ELR (cell line): ENCODE measurements at regions not wholly inside any gene's neighbourhood (a gene's known extent, or its start where the extent isn't known, plus 50 kb on each side); places are given as distances from the start of the nearest gene placed in this dataset.
"Not testable (repeated sequence)": the region's sequence is repeated elsewhere in the genome, so short reads cannot be mapped to it uniquely, and the experiment has no call there.

ENCODE experiments used
- DNase-seq: peaks from one replicate; pipeline ENCODE4 v3.0.0-alpha.2; 2015; ENCODE audit warnings: low read depth

DNA sequence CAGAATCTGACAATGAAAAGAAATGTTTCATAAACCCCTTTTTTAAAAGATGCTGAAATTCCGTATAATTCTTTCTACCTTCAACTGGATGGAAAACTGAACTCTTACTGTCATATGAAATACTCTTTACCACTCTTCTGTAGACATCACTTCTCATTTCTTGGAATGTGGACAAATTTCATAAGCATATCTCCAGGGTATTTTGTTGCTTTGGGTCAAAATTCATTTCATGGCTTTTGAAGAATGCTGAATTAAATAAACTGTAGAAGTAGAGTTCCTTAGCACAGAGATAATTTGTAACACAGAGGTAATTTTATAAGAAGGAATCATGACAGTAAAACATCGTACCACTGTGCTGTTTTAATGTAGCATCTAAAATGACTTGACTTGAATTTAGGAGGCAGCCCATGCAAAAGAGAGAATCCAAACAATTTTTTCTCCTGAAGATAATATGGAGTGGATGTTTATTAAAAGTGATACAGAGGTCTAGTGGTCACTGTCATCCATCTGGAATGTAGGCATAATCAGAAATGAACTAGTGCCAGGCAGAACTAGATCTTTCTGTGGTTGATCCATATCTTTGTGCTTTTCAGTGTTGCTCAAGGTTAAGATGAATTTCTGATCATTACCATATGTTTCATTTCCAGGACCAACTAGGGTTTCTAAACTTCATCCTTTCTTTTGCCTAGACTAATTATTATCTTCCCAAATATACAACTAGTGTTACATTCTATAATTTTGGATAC, 492.0 kb downstream of the KIF20B start:
- DNase-seq, result peak; percentile 48

GRCh38 chr10:90195288-90195840, 494.0 kb downstream of the KIF20B start:
- DNase-seq, result no peak

DNA sequence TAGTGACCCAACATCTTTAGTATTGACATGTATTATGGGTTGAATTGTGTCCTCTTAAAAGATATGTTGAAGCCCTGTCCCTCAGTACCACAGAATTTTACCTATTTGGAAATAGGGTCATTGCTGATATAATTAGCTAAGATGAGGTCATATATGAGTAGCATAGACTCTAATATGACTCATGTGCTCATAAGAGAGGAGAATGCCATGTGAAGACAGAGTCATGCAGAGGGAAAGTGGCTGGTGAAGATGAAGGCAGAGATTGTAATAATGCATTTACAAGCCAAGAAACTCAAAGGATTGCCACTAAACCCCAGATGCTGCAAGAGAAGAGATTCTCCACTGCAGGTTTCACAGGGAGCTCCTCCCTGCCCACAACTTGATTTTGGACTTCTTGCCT, 496.4 kb downstream of the KIF20B start:
- peak; percentile 59 for DNase-seq

DNA sequence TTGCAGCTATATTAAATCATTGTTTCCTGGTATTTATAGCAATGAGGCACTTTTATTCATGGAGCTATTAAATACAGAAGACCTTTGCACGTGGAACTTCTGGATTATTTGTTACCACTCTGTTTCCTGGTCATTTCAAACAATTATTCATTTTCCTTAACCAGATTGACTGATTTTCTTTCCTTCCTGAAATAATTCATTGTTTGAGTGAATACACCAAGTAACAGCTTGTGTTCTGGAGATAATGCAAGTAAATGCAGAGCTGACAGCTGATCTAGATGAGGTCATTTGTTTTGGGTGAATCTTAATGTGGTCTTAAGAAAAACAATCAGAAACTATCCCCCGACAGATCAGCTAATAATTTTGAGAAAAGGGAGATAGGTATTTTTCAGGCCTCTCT, 497.7 kb downstream of the KIF20B start:
- DNase-seq, result no peak

GRCh38 chr10:90199513-90199912, 498.1 kb downstream of the KIF20B start:
- no peak for DNase-seq

DNA sequence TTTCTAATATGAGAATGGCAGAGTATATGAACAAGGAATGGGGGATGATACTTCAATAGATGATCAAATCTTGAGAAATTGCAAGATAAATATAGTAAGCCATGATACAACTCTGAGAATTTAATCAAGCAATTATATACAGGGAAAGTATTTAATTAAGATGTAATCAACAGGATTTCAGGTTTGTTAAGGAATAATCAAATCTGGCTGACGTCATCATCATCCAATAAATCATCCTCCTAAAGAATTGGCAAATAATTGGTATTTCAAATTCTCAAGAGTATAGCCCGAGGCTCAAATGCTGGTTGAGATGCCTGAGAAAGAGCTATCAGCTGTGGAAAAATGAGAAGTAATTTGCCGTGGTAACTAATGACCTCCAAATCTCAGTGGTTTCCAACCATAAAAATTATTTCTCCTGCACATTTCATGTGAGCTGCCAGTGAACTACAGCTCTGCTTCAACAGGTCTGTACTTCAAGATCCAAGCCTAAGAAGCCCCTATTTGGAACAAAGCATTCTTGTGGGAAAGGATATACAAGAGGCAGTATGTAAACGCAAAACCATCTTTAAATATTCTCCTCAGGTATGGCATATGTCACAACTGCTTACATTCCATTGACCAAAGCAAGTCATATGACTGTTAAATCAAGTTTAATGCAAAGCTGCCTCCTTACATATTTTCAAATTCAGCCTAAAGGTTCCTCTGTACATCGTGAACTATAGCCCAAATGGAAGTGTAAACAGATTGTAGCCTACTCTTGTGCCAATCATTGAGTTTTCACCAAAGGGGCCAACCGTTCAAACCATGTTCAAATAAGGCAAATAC, 503.0 kb downstream of the KIF20B start:
- no peak for DNase-seq

- peak; percentile 40 for DNase-seq
Measured at GRCh38 chr10:90204956-90205314, 503.5 kb downstream of the KIF20B start.

DNA sequence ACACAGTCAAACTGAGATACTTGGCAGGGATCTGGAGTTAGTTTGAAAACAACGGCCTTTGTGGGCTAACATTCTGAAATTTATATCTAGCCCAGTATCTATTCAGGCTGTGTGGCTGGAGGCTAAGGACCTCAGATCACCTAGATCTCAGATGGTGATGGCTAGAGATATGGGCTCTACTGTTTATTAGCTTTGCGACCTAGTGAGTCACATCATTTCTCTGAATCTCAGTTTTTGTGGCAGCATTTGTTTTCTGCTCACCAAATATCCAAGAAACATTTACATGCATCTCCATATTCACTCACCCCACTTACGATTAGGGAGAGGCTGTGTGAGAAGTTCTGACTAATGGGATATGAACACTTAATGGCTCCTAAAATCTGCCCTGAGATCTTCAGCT, 503.9 kb downstream of the KIF20B start:
- DNase-seq, result peak; percentile 4

DNA sequence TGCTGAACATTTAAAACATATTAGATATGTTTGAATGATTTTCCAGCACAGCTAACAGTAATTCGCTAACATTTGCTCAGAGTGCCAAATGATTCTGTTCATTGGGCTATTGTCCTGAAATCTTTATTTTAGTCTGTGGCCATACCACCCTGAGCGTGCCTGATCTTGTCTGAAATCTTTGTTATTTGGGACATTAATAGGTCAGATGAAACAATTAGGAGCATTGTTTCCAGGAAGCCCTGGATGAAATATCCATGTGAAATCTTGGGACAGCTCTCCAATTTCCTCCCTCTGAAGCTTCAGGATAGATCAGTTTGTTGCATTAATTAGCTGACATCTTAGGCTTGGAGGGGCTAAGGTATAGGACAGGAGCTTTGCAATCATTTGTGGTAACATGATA, 512.0 kb downstream of the KIF20B start:
- no peak for DNase-seq

GRCh38 chr10:90218846-90219245, 517.5 kb downstream of the KIF20B start:
- no peak for DNase-seq

DNA sequence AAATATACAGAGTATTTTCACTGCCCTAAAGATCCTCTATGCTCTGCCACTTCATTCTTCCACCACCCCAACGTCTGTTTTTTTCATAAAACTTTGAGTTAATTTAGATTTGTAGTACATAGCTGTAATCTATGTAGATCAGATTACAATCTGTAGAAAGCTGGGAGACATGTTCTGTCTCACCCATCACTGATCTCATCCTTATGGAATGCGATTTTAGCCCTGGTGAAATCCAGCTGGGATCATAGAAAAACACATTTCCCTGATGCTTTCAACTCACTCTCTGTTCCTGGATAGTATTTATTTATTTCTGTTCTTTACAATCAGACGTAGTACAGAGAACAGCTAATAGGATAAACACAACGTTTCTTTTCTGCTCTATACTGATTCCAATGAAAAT, 521.0 kb downstream of the KIF20B start:
- DNase-seq, result peak; percentile 71

GRCh38 chr10:90222939-90223338, 521.5 kb downstream of the KIF20B start:
- no peak for DNase-seq

DNA sequence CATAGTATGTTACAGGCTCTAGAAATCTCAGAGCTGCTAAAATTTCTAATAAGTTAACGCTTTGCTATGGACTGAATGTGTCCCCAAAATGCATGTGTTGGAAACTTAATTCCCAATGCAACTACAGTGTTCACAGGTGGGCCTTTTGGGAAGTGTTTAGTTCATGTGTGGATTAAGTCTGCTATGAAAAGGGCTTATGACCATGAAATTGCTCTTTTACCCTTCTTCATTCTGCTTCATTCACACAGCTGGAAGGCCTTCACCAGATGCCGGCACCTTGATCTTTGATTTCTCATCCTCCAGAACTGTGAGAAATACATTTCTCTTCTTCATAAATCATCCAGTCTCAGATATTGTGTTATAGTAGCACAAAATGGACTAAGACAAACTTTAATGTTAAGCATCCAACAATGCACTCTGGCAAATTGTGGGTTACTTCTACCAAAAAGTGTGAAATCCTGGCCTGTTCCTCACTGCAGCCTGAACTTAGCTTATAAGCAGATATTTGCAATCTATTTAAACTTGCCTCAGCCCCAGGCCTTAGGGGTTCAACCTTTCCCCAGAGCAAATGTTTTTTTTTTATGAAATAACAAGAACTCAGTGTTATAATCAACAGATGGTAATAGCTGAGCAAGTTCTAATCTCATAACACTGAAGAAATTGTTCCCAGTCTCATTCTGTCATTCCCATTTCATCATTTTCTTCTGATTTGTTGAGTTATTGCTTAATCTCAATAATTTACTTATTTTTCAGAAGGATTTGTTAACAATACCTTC, 523.6 kb downstream of the KIF20B start:
- DNase-seq, result no peak

DNA sequence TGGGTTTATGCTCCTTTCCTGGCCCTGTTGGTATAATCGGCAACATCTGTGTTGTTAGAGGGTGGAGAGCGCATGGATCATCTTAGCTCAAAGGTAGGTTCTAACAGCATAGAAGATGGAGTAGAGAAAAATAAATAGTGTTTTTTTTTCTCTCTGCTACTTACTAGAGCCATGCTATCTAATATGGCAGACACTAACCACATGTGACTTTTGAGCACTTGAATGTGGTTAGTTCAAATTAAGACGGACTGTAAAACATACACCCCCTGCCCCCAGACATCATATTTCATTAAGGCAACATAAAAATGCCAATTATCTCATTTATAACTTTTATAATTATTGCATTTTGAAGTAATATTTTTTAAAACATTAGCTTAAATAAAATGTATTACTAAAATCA, 525.1 kb downstream of the KIF20B start:
- DNase-seq, result no peak

DNA sequence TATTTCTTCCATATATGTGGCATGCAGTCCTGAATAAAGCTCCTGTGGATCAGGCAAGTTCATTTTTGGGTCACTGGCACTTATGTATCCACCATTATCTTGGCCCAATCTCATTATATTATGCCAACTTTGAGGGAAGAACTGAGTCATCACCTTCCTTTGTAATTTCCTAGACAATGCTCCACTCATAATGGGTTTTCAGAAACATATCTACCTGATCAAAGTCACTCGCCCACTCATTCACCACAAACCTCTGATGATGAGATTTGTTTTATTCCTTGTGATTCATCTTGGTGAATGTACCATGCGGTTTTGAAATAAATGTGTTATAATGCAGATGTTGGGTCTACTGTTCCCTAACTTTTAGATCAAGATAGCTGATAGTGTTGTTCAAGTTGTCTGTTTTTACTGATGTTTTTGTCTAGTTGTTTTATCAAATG, 525.8 kb downstream of the KIF20B start:
- DNase-seq, result peak; percentile 87

DNA sequence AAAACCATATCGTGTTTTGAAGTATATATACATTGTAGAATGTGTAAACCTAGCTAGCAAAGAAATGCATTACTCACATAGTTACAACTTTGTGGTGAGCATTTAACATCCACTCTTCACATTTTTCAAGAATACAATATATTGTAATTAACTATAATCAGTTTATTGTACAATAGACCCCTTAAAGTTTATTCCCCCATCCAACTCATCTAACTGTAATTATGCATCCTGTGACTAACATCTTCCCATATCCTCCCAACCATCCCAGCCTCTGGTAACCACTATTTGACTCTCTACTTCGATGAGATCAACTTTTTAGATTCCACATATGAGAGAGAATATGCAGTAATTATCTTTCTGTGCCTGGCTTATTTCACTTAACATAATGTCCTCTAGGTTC, 526.4 kb downstream of the KIF20B start:
- peak; percentile 46 for DNase-seq

GRCh38 chr10:90229486-90229885, 528.1 kb downstream of the KIF20B start:
- DNase-seq, result no peak

DNA sequence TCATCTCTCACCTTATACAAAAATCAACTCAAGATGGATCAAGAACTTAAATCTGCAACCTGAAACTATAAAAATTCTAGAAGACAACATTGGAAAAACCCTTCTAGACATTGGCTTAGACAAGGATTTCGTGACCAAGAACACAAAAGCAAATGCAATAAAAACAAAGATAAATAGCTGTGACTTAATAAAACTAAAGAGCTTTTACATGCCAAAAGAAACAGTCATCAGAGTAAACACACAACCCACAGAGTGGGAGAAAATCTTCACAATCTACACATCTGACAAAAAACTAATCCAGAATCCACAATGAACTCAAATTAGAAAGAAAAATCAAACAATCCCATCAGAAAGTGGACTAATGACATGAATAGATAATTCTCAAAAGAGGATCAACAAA, 532.4 kb downstream of the KIF20B start:
- DNase-seq, result peak; percentile 11

DNA sequence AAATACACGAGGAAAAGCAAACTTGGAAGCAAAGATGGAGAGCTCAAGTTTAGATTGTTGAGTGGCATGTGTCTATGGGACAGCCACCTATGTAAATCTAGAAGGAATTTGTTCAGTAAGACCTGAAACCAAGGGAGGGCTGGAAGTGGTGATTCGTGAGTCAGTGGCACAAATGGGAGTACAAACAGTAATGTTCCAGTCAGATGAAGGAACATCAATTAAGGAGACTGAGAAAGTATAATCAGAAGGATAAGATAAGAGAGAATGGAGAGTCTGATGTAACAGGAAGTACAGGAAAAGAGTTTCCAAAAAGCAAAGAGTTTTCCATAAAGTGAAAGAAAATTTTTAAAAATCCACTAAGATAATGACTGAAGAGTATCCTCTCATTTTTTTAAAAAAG, 544.2 kb downstream of the KIF20B start:
- no peak for DNase-seq

GRCh38 chr10:90250784-90251183, 549.4 kb downstream of the KIF20B start:
- DNase-seq, result not testable (repeated sequence)

- no peak for DNase-seq
Measured at GRCh38 chr10:90269699-90270098, 568.3 kb downstream of the KIF20B start.

DNA sequence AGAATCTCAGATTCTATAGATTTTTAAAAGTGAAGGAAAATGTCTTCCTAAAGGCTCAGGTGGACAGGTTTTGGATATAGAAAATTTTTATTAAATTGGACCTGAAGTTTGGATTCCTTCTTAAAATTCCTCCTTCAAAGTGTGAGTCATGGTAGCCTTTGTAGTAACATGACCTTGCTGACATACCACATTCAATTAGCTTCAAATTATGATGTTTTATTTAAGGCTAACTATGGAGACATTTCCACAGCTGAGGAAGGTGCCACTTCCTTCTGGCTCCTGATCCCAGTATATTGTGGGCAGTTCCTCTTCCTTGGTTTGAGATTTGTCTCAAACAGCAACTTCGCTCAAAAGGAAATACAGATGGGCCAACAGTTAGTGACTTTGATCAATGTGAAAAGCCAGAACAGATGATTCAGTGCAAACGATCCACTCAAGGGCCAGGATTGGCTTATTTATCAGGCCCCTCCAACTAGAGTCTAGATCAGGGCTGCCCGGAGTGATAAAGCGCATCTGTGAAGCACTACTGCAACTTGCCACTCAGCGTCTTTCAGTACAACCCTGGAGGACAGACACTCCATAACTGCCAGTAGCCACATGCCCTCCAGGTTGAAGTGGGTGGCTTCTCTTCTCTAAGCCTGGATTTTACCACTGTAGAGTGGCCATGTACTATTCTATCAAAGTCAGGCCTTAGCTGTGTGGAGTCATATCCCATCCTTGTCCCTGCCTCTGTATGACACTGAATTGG, 573.5 kb downstream of the KIF20B start:
- no peak for DNase-seq
